ENCODE measurements at regions not wholly inside any gene's neighbourhood (a gene's known extent, or its start where the extent isn't known, plus 50 kb on each side); places are given as distances from the start of the nearest gene placed in this dataset.

- FAIRE-seq (no peak), ATAC-seq (no peak), DNase-seq (ENCODE audit: low read depth, low spot score) (no peak)
- Histone ChIP-seq H3K4me3 (no peak overlapping the region), H3K79me2 (ENCODE audit: control insufficient read depth, insufficient read depth, low read length) (no peaks in the 10 kb centered on the region), H3K27me3 (replicated peaks in 1 of 2; ENCODE audit: control insufficient read depth in 2 of 2, insufficient read depth in 2 of 2, low read length in 1 of 2) (no peaks in the 10 kb centered on the region), H3K4me2 (ENCODE audit: control insufficient read depth, insufficient read depth) (no peak overlapping the region), H3K36me3 (ENCODE audit: control insufficient read depth in 2 of 2, insufficient read depth in 2 of 2, low read length in 1 of 2) (no peaks in the 10 kb centered on the region), H3K9me3 (replicated peaks; ENCODE audit: control insufficient read depth, insufficient read depth, low read length) (no peaks in the 10 kb centered on the region), H3K27ac (ENCODE audit: control insufficient read depth, insufficient read depth) (no peak overlapping the region), H2AFZ (ENCODE audit: control insufficient read depth, low read depth, low read length) (no peak overlapping the region), H4K20me1 (ENCODE audit: control insufficient read depth, insufficient read depth) (no peaks in the 10 kb centered on the region), H3K9ac (ENCODE audit: control insufficient read depth, insufficient read depth, low read length) (no peak overlapping the region), H3K4me1 (ENCODE audit: control insufficient read depth, insufficient read depth, low read length) (no peaks in the 10 kb centered on the region)
- TF ChIP-seq CBFB (IDR thresholded peaks at IDR 0.05; ENCODE audit: low read depth): no peak
- intact Hi-C loops (cut with micrococcal nuclease; ENCODE audit: unreplicated experiment): no loop called here
- ChIA-PET RAD21 (ENCODE audit: unreplicated experiment) (no interaction called here), POLR2A (no interaction called here), CTCF (no interaction called here), SMC1A (ENCODE audit: uncharacterized antibody, unreplicated experiment) (no interaction called here)
- in situ Hi-C loops (cut with MboI): no loop called here
- BruUV-seq (replicated peaks): no TSS peak
These were observed 210.8 kb upstream of the PLD5 start for GRCh38 chr1:242735323-242735722.

GRCh38 chr1:242731446-242731845, 206.9 kb upstream of the PLD5 start:
- no peaks in the 10 kb centered on the region for H3K79me2 ChIP-seq (ENCODE audit: control insufficient read depth, insufficient read depth, low read length)
- FAIRE-seq (no peak), DNase-seq (ENCODE audit: low read depth, low spot score) (no peak), ATAC-seq (no peak)
- H4K20me1 ChIP-seq (ENCODE audit: control insufficient read depth, insufficient read depth): no peaks in the 10 kb centered on the region
- H3K4me1 ChIP-seq (ENCODE audit: control insufficient read depth, insufficient read depth, low read length): no peaks in the 10 kb centered on the region
- intact Hi-C loops (cut with micrococcal nuclease; ENCODE audit: unreplicated experiment): no loop called here
- H2AFZ ChIP-seq (ENCODE audit: control insufficient read depth, low read depth, low read length): no peak overlapping the region
- ChIA-PET RAD21 (ENCODE audit: unreplicated experiment) (no interaction called here), SMC1A (ENCODE audit: uncharacterized antibody, unreplicated experiment) (no interaction called here), POLR2A (no interaction called here), CTCF (no interaction called here)
- no peak overlapping the region for H3K27ac ChIP-seq (ENCODE audit: control insufficient read depth, insufficient read depth)
- in situ Hi-C loops (cut with MboI): no loop called here
- no peak overlapping the region for H3K4me3 ChIP-seq
- no TSS peak for BruUV-seq (replicated peaks)
- H3K36me3 ChIP-seq (ENCODE audit: control insufficient read depth in 2 of 2, insufficient read depth in 2 of 2, low read length in 1 of 2): no peaks in the 10 kb centered on the region
- no peak overlapping the region for H3K4me2 ChIP-seq (ENCODE audit: control insufficient read depth, insufficient read depth)
- H3K27me3 ChIP-seq (replicated peaks in 1 of 2; ENCODE audit: control insufficient read depth in 2 of 2, insufficient read depth in 2 of 2, low read length in 1 of 2): no peaks in the 10 kb centered on the region
- H3K9ac ChIP-seq (ENCODE audit: control insufficient read depth, insufficient read depth, low read length): no peak overlapping the region
- H3K9me3 ChIP-seq (replicated peaks; ENCODE audit: control insufficient read depth, insufficient read depth, low read length): no peaks in the 10 kb centered on the region
- TF ChIP-seq ZNF217 (IDR thresholded peaks at IDR 0.05) (no peak), ELK1 (IDR thresholded peaks at IDR 0.05; ENCODE audit: low read depth, low read length) (no peak), ZNF622 (IDR thresholded peaks at IDR 0.05) (no peak), ZNF687 (IDR thresholded peaks at IDR 0.05) (no peak), WRNIP1 (IDR thresholded peaks at IDR 0.05; ENCODE audit: borderline replicate concordance, low read depth, low read length) (no peak), SUPT20H (IDR thresholded peaks at IDR 0.05; ENCODE audit: borderline replicate concordance, control insufficient read depth, low read depth, low read length) (no peak), CREM (IDR thresholded peaks at IDR 0.05; ENCODE audit: low read depth) (no peak), FOXM1 (IDR thresholded peaks at IDR 0.05; ENCODE audit: low read depth, low read length) (no peak), MTA3 (IDR thresholded peaks at IDR 0.05; ENCODE audit: borderline replicate concordance, low read length) (no peak), SKIL (IDR thresholded peaks at IDR 0.05; ENCODE audit: low read depth, poor library complexity, severe bottlenecking) (no peak), LARP7 (IDR thresholded peaks at IDR 0.05) (no peak), ZNF384 (IDR thresholded peaks at IDR 0.05; ENCODE audit: borderline replicate concordance, low read depth, low read length) (no peak)

Data from GM12878 (cell line).